ENCODE measurements at regions not wholly inside any gene's neighbourhood (a gene's known extent, or its start where the extent isn't known, plus 50 kb on each side); places are given as distances from the start of the nearest gene placed in this dataset.

- 96 to 100% methylated on average over 2 to 4 of the region's 4 CpGs for WGBS, 2 experiments (ENCODE audit: insufficient coverage in 1 of 2, insufficient read length in 1 of 2)
- H3K9ac ChIP-seq (ENCODE audit: extremely low read depth, low read length, poor library complexity, severe bottlenecking): no peak overlapping the region
- no peak for TF ChIP-seq CTCF (conservative IDR thresholded peaks at IDR 0.05)
These were observed 261.0 kb downstream of the DACT1 start for GRCh38 chr14:58898655-58899316.

GRCh38 chr14:58899317-58899713 is 261.6 kb downstream of the DACT1 start:
- H3K4me3 ChIP-seq (ENCODE audit: low read length): no peak overlapping the region
- TF ChIP-seq CTCF (conservative IDR thresholded peaks at IDR 0.05): no peak
- H3K27ac Mint-ChIP-seq: no peak overlapping the region

More at GRCh38 chr14:58898655-58899316, 261.0 kb downstream of the DACT1 start:
- H3K4me1 Mint-ChIP-seq: no peaks in the 10 kb centered on the region
- H3K4me1 ChIP-seq (ENCODE audit: control insufficient read depth, insufficient read depth, low read length): no peaks in the 10 kb centered on the region
- H3K27me3 ChIP-seq (ENCODE audit: control insufficient read depth, insufficient read depth, low read length, poor library complexity, severe bottlenecking): peaks cover 22% of the 10 kb centered on the region
- H3K4me3 ChIP-seq (ENCODE audit: low read length): no peak overlapping the region
- no peak for DNase-seq
- peaks cover 28% of the 10 kb centered on the region for H3K27me3 Mint-ChIP-seq (ENCODE audit: insufficient read depth)
- peaks cover 6% of the 10 kb centered on the region for H3K9me3 ChIP-seq (ENCODE audit: control insufficient read depth, low read length)
- H3K36me3 Mint-ChIP-seq (ENCODE audit: low read depth): no peaks in the 10 kb centered on the region
- no peak overlapping the region for H3K27ac ChIP-seq (ENCODE audit: low read depth, low read length)
- H3K27ac Mint-ChIP-seq: no peak overlapping the region
- peaks cover 12% of the 10 kb centered on the region for H3K9me3 Mint-ChIP-seq
- no peak overlapping the region for H3K4me3 Mint-ChIP-seq
- H3K36me3 ChIP-seq (ENCODE audit: control insufficient read depth, insufficient read depth, low read length): no peaks in the 10 kb centered on the region

GRCh38 chr14:58901826-58902225 is 264.1 kb downstream of the DACT1 start:
- Mint-ChIP-seq H3K36me3 (ENCODE audit: low read depth) (no peaks in the 10 kb centered on the region), H3K4me1 (no peaks in the 10 kb centered on the region), H3K27me3 (ENCODE audit: insufficient read depth) (peaks cover 5% of the 10 kb centered on the region), H3K27ac (no peak overlapping the region), H3K4me3 (no peak overlapping the region), H3K9me3 (peaks cover 14% of the 10 kb centered on the region)
- H3K27ac ChIP-seq (ENCODE audit: low read depth, low read length): no peak overlapping the region
- no peaks in the 10 kb centered on the region for H3K4me1 ChIP-seq (ENCODE audit: control insufficient read depth, insufficient read depth, low read length)
- H3K4me3 ChIP-seq (ENCODE audit: low read length): no peak overlapping the region
- H3K36me3 ChIP-seq (ENCODE audit: control insufficient read depth, insufficient read depth, low read length): no peaks in the 10 kb centered on the region
- H3K9me3 ChIP-seq (ENCODE audit: control insufficient read depth, low read length): peaks cover 6% of the 10 kb centered on the region
- H3K9ac ChIP-seq (ENCODE audit: extremely low read depth, low read length, poor library complexity, severe bottlenecking): no peak overlapping the region
- TF ChIP-seq CTCF (conservative IDR thresholded peaks at IDR 0.05): no peak
- DNase-seq: no peak
- H3K27me3 ChIP-seq (ENCODE audit: control insufficient read depth, insufficient read depth, low read length, poor library complexity, severe bottlenecking): no peaks in the 10 kb centered on the region

More at GRCh38 chr14:58899317-58899713, 261.6 kb downstream of the DACT1 start:
- H3K36me3 ChIP-seq (ENCODE audit: control insufficient read depth, insufficient read depth, low read length): no peaks in the 10 kb centered on the region
- no peak for DNase-seq
- peaks cover 24% of the 10 kb centered on the region for H3K27me3 Mint-ChIP-seq (ENCODE audit: insufficient read depth)
- H3K36me3 Mint-ChIP-seq (ENCODE audit: low read depth): no peaks in the 10 kb centered on the region
- no peak overlapping the region for H3K27ac ChIP-seq (ENCODE audit: low read depth, low read length)
- H3K9me3 ChIP-seq (ENCODE audit: control insufficient read depth, low read length): peaks cover 6% of the 10 kb centered on the region
- no peak overlapping the region for H3K4me3 Mint-ChIP-seq
- H3K9ac ChIP-seq (ENCODE audit: extremely low read depth, low read length, poor library complexity, severe bottlenecking): no peak overlapping the region
- no peaks in the 10 kb centered on the region for H3K4me1 Mint-ChIP-seq
- no peaks in the 10 kb centered on the region for H3K4me1 ChIP-seq (ENCODE audit: control insufficient read depth, insufficient read depth, low read length)
- peaks cover 17% of the 10 kb centered on the region for H3K27me3 ChIP-seq (ENCODE audit: control insufficient read depth, insufficient read depth, low read length, poor library complexity, severe bottlenecking)
- H3K9me3 Mint-ChIP-seq: peaks cover 14% of the 10 kb centered on the region
- 89 to 97% methylated on average over 3 of the region's 3 CpGs for WGBS, 2 experiments (ENCODE audit: insufficient coverage in 1 of 2, insufficient read length in 1 of 2)

All from endodermal cell (in vitro differentiated cells).